Fibroblast of skin of abdomen (primary cell): ENCODE measurements at regions not wholly inside any gene's neighbourhood (a gene's known extent, or its start where the extent isn't known, plus 50 kb on each side); places are given as distances from the start of the nearest gene placed in this dataset.

Experiments
- DNase-seq: peaks from one replicate; pipeline ENCODE4 v3.0.0-alpha.2; 2013

DNA sequence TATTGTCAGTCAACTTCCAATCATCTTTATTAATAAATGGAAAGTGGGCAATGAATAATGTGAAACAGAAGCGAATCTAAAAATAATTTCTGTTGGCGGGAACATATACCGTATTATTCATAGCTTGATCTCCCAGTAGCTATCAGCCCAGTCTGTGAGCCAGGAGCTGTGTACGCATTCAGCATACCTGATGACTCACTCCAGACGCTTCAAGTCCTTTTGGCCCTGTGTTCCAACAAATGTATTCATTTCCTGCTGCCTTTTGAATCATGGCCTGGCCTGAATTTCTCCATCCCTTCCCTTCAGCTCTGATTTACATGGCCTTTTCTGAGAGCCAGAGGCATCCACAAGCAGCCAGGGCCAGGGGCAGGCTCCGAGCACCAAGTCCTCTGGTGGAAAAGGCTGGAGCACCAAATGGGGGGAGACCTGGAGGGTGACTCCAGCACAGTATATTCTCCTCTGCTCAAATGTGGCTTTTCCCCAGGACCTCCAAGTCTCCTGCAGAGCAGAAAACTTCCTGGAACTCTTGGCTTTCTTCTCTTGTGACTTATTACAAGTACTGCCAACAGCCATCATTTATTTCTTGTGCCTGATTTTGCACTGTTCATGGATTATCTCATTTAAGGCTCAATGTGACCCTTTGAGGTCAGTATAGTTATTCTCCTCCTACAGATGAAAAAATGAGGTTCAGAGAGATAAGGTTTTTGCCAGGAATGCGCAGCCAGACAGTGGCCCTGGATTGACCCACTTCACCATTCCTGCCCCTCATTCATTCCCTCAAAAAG is 108.7 kb downstream of the EN1 start:
- peak; percentile 98 for DNase-seq

DNA sequence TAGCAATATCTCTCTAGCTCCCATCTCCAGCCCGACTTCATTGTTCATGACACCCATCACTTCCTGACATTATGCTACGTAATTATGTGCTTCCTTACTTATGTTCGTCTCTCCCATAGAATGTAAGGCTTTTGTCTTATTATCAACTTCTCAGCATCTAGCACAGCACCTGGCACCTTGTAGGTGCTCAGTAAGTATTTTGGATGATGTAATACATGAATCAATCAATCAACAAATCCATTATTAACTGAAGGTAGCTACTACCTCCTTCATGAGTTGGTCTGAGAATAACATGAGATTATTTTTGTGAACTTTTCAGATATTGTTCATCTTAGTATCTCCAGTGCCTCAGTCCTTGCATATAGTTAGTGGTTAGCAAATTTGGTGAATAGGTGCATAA is 109.3 kb downstream of the EN1 start:
- DNase-seq: no peak

- no peak for DNase-seq
Observed at GRCh38 chr2:118737684-118738083, 109.8 kb downstream of the EN1 start.

DNA sequence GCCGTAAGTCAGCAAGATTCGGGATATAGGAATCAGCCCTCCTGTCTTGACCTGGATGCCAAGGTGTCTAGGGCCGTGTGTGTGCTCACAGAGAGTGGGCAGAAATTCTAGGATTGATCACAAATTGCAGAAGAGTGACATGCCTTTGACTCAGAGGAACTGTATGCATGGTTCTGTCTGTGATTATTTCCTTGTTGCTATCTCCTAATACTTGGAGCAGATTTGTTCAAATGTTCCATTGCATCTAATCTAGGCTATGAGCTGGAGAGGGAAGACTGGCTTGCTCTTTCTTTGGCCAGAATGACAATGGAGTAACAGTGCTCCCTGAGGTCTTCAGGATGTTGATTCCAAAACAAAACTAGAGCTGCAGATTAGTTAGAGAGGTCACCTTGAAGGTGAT is 115.0 kb downstream of the EN1 start:
- no peak for DNase-seq

DNA sequence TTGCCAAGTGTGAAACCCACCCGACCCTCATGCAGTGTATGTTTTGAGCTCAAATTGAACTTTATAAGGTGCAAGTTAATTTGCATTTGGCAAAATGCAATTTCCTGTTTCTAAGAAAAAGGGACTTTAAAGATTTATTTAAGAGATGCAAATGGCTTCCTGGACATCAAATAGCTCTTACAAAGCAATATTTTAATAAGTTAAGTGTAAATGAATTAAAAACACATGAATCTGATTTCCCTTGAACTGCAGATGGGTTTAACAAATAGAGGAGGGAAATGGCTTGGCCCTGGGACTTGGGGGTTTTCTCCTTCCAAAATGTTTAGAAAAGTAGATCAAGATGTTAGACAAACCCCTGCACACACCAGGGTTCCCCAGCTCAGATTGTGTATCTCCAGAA is 116.0 kb downstream of the EN1 start:
- no peak for DNase-seq

DNA sequence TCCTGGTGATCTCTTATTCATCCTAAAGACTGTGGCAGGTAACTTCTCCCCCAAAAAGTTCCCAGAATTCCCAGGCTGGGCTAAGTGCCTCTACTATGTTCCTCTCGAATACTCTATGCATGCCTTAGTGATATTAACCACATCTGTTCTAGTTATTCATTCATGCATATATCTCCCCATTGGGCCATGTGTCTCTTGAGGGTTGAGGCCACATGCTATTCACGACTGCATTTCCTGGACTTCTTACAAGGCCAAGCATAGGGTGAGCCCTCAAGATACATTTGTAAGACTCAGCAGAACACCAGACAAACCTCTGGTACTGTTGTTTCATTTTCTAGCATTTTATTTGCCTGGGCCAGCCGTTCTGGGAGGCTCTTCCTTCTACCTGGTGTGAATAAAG is 117.0 kb downstream of the EN1 start:
- no peak for DNase-seq

GRCh38 chr2:118729760-118730159 is 117.7 kb downstream of the EN1 start:
- DNase-seq: no peak

- DNase-seq: no peak
Observed at GRCh38 chr2:118728984-118729383, 118.5 kb downstream of the EN1 start.

GRCh38 chr2:118726821-118727220 is 120.6 kb downstream of the EN1 start:
- no peak for DNase-seq

GRCh38 chr2:118723394-118723793 is 124.1 kb downstream of the EN1 start:
- no peak for DNase-seq

GRCh38 chr2:118722976-118723375 is 124.5 kb downstream of the EN1 start:
- DNase-seq: no peak

DNA sequence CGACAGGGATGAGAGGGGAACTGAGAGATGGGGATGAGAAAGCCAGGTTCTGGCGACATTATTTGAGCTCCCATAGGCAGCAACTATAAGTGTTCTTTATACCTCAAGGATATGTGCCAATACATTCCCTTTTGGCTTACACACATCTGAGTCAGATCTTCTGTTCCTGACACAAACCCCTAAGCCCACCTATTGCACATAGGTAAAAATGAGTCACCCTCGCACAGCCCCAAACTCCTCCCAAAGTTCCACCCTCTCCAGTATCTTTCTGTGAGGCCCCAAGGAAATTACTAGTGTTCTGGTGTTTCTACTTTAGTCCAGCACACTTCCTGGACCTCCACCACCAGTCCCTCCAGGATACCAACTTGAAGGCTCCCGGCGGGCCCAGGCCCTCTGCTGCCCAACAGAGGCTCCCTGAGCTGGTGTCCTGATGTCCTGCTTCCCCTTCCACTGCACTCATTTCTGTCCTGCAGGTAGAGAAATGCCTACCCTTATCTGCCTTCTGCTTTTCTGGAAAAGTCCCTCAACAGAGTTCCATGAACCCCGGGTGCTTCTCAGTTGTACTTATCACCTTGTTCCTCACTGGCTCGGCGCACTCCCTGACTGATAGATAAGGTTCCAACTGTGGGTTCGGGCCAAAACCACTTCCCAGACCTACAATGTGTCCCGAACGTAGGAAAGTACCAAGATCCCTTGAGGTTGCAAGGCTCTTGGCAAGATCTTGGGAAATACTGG is 125.5 kb downstream of the EN1 start:
- DNase-seq: no peak

GRCh38 chr2:118720866-118721265 is 126.6 kb downstream of the EN1 start:
- DNase-seq: no peak

DNA sequence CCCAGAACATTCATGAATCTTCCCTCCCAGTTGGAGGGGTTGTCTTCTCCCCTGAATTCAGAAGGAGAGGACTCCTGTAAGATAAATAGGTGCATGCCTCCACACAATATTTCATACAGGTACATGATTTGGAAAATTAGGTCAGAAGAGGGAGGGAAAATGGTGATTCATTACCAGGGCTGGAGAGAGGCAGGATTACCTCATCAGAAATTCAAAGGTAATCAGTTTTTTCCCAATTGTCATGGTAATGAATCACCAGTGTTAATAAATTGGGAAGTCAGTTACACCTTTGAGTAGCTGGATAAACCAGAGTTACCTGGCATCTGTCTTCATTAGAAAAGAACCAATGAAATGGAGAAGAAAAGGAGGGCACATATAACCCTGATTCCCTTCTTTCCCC is 128.5 kb downstream of the EN1 start:
- no peak for DNase-seq

- no peak for DNase-seq
Observed at GRCh38 chr2:118716102-118716501, 131.3 kb downstream of the EN1 start.

DNA sequence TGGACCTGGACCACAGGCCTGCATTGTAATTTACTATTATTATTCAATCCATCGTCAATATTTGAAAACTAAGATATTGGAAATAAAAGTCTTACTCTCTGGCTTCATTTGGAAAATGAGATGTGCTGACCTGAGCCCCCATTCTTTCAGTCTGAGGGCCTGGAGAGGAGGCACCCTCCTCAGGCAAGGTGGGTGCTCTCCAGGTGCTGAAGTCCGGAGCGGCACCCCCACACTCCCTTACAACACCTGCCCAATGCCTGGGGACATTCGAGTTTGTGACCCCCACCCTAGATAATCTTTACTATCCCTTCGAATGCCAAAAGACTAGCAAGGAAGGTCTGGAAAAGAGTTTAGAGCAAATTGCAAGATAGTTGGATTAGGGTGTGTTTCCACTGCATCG is 133.3 kb downstream of the EN1 start:
- DNase-seq: no peak

DNA sequence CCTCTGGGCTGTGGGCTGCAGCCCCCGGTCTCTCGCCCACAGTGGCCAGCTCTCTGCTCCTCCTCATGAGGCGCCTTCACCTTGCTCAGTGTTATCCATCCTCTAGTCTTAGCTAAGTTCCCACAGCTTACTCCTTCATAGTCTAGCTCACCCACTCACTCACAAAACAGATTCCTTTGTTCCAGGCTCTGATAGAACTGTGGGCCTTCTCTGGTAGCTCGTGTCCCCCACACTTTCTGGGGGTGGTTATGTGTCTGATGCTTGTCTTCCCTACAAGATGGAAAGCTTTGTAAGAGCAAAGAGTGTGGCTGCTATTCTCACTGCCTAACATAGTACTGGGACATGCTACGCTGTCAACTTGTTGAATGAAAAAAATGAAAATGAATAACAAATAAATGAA is 135.8 kb downstream of the EN1 start:
- DNase-seq: no peak

DNA sequence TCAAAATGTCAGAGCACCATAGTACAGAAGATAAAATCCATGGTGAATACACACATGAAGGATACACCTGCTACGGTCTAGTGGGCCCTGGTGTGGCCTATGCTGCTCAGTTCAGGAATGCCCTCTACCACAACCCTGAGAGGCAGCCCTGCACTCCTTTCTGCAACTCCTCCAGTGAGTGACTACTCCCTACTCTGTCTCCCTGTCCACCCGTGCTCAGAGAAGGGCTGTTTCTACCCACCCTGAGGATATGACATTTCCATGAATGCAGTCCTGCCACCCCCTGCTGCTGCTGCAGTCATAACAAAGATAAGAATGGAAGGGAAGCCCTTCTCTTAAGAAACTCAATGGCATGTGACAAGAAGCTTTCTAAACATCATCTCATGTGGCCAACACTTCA is 137.0 kb downstream of the EN1 start:
- DNase-seq: no peak

DNA sequence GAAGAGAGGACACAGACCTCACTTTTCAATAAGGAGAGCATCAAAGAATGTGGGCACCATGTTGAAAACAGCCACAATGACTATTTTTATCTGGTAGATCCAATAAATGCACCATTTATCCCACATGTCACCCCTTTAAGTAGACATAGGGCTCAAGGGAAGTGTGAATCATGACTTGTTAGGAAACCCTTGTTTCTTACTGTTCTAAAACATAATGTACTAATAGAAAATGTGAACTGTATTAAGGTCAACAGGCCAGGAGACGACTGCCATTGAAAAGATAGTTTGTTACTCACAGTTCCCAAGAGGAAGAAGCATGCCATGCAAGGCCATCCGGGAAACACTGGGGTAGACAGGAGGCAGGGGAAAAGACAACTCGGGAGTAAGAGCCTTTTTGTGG is 137.7 kb downstream of the EN1 start:
- DNase-seq: no peak

DNA sequence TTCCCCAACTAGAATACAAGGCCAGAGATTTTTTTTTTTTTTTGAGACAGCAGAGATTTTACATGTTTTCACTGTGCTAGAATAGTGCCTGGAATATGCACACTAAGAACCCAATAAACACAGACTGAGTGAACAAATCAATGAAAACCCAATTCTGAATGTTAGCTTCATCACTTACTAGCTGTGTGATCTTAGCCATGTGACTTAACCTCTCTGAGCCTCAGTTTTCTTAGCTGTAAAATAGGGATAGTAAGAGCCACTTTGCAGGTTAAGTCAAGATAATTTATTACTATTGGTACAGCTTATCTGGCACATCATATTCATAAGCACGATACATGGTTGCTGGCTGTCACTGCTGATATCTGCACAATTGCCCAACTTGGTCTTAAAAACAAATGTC is 140.6 kb downstream of the EN1 start:
- DNase-seq: no peak

DNA sequence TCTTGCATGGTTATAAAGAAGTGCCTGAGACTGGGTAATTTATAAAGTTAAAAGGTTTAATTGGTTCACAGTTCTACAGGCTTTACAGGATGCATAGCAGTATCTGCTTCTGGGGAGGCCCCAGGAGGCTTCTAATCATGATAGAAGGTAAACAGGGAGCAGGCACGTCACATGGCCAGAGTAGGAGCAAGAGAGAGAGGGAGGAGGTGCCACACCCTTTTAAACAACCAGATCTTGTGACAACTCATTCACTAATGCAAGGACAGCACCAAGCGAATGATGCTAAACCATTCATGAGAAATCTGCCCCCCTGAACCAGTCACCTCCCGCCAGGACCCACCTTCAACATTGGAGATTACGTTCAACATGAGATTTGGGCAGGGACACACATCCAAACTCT is 141.1 kb downstream of the EN1 start:
- DNase-seq: no peak

DNA sequence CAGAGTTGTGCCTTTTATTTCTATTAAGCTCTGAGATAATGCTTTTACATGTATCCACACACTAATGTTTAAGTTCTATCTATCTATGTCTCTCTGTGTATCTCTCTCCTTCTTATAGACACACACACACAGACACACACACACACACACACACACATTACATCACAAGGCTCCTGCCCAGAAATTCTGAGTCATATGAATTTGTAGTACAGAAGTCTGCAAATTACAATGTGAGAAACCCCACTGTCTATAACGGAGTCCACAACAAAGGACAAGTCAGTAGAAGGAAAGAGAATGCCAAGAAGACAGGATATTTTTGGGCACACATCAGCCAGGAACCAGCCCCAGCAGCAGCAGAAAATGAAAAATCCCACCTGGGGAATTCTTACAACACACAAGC is 142.4 kb downstream of the EN1 start:
- peak; percentile 88 for DNase-seq

- no peak for DNase-seq
Observed at GRCh38 chr2:118699447-118700175, 147.8 kb downstream of the EN1 start.

GRCh38 chr2:118698564-118698963 is 148.9 kb downstream of the EN1 start:
- DNase-seq: no peak
